Fibroblast of lung (primary cell): ENCODE measurements at regions not wholly inside any gene's neighbourhood (a gene's known extent, or its start where the extent isn't known, plus 50 kb on each side); places are given as distances from the start of the nearest gene placed in this dataset.

Experiments
- EZH2 ChIP-seq: IDR thresholded peaks from 2 replicates; pipeline ENCODE4 v1.5.1; 2012; ENCODE audit warnings: low read length, control low read depth, mild to moderate bottlenecking; ENCODE audit errors: missing control alignments
- TF ChIP-seq, protein P1 (sequence below), 2 donors: IDR thresholded peaks in 1 of 2; conservative IDR thresholded peaks in 1 of 2; 1 replicate in 1 of 2; 2 replicates in 1 of 2; pipeline ENCODE4 v1.5.1; 2011 to 2012; ENCODE audit warnings: low read length in 2 of 2, control low read depth in 1 of 2, inconsistent platforms in 1 of 2, low read depth in 1 of 2, mild to moderate bottlenecking in 1 of 2

DNA sequence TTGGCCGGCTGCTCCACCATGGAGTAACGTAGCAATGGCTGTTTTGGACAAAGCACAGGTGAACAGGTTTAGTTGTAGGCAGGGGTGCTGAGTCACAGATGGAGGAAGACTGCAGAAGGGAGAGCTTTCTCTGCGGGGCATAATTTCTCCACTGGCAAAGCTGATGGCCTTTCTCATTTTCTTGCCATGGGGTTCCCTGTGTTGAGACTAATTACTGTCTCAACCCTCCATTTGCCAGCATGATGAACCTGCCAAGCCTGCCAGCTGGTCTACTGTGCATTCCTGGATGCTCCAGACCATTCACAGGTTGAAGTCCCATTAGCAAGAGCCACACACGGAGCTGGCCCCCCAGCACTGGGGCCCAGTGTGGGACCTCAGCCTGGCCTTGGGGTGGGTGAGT, 202.4 kb downstream of the BARX2 start:
- TF ChIP-seq, protein P1, sequence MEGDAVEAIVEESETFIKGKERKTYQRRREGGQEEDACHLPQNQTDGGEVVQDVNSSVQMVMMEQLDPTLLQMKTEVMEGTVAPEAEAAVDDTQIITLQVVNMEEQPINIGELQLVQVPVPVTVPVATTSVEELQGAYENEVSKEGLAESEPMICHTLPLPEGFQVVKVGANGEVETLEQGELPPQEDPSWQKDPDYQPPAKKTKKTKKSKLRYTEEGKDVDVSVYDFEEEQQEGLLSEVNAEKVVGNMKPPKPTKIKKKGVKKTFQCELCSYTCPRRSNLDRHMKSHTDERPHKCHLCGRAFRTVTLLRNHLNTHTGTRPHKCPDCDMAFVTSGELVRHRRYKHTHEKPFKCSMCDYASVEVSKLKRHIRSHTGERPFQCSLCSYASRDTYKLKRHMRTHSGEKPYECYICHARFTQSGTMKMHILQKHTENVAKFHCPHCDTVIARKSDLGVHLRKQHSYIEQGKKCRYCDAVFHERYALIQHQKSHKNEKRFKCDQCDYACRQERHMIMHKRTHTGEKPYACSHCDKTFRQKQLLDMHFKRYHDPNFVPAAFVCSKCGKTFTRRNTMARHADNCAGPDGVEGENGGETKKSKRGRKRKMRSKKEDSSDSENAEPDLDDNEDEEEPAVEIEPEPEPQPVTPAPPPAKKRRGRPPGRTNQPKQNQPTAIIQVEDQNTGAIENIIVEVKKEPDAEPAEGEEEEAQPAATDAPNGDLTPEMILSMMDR (conservative IDR thresholded peaks at IDR 0.05 in 1 of 2, IDR thresholded peaks at IDR 0.05 in 1 of 2; ENCODE audit: low read depth in 1 of 2, low read length in 2 of 2): no peak
- no peak for TF ChIP-seq EZH2
